ENCODE measurements at regions not wholly inside any gene's neighbourhood (a gene's known extent, or its start where the extent isn't known, plus 50 kb on each side); places are given as distances from the start of the nearest gene placed in this dataset.

GRCh38 chr13:107242138-107242537 is 674.2 kb upstream of the ARGLU1 start:
- ATAC-seq (ENCODE audit: poor library complexity) (no peak), DNase-seq (no peak)
- H3K9me3 ChIP-seq (ENCODE audit: control insufficient read depth in 1 of 2, insufficient read depth in 1 of 2, low read length in 2 of 2), result peaks cover 0 to 8% of the 10 kb centered on the region in 2 experiments
- H3K27me3 Mint-ChIP-seq, result no peaks in the 10 kb centered on the region
- H3K4me1 Mint-ChIP-seq (ENCODE audit: low read depth), result no peaks in the 10 kb centered on the region
- no peaks in the 10 kb centered on the region for H3K4me1 ChIP-seq (ENCODE audit: insufficient read depth, low read length)
- POLR2A ChIA-PET, result no interaction called here
- H3K9me3 Mint-ChIP-seq, result no peaks in the 10 kb centered on the region
- no peak overlapping the region for H3K4me3 ChIP-seq (ENCODE audit: low read length)
- H3K27ac Mint-ChIP-seq, result no peak overlapping the region
- no peaks in the 10 kb centered on the region for H3K36me3 Mint-ChIP-seq (ENCODE audit: low read depth)
- no peak overlapping the region for H3K27ac ChIP-seq (ENCODE audit: low read depth in 1 of 2, low read length in 2 of 2)
- H3K27me3 ChIP-seq (ENCODE audit: control insufficient read depth in 1 of 2, insufficient read depth in 2 of 2, low read length in 2 of 2), result no peaks in the 10 kb centered on the region
- no peak for TF ChIP-seq CTCF (IDR thresholded peaks at IDR 0.05)
- no peaks in the 10 kb centered on the region for H3K36me3 ChIP-seq (ENCODE audit: insufficient read depth, low read length)
- intact Hi-C loops (cut with DNase I, micrococcal nuclease), result no loop called here
- CTCF ChIA-PET, result no interaction called here
- H3K4me3 Mint-ChIP-seq, result no peak overlapping the region

- ATAC-seq (ENCODE audit: poor library complexity) (no peak), DNase-seq (no peak)
- Histone ChIP-seq H3K27ac (ENCODE audit: low read depth in 1 of 2, low read length in 2 of 2) (no peak overlapping the region), H3K9me3 (ENCODE audit: control insufficient read depth in 1 of 2, insufficient read depth in 1 of 2, low read length in 2 of 2) (peaks cover 0 to 8% of the 10 kb centered on the region in 2 experiments), H3K36me3 (ENCODE audit: insufficient read depth, low read length) (no peaks in the 10 kb centered on the region), H3K27me3 (ENCODE audit: control insufficient read depth in 1 of 2, insufficient read depth in 2 of 2, low read length in 2 of 2) (no peaks in the 10 kb centered on the region), H3K4me1 (ENCODE audit: insufficient read depth, low read length) (no peaks in the 10 kb centered on the region), H3K4me3 (ENCODE audit: low read length) (no peak overlapping the region)
- intact Hi-C loops (cut with DNase I, micrococcal nuclease), result no loop called here
- POLR2A ChIA-PET, result no interaction called here
- Mint-ChIP-seq H3K27ac (no peak overlapping the region), H3K4me3 (no peak overlapping the region), H3K4me1 (ENCODE audit: low read depth) (no peaks in the 10 kb centered on the region), H3K36me3 (ENCODE audit: low read depth) (no peaks in the 10 kb centered on the region), H3K27me3 (no peaks in the 10 kb centered on the region), H3K9me3 (no peaks in the 10 kb centered on the region)
- CTCF ChIA-PET, result no interaction called here
- no peak for TF ChIP-seq CTCF (IDR thresholded peaks at IDR 0.05)
Observed at GRCh38 chr13:107241381-107241780, 673.4 kb upstream of the ARGLU1 start.

- H3K27me3 ChIP-seq (ENCODE audit: control insufficient read depth in 1 of 2, insufficient read depth in 2 of 2, low read length in 2 of 2), result no peaks in the 10 kb centered on the region
- CTCF ChIA-PET, result no interaction called here
- H3K4me1 ChIP-seq (ENCODE audit: insufficient read depth, low read length), result no peaks in the 10 kb centered on the region
- TF ChIP-seq CTCF (IDR thresholded peaks at IDR 0.05), result no peak
- H3K27ac Mint-ChIP-seq, result no peak overlapping the region
- DNase-seq, result no peak
- H3K4me3 ChIP-seq (ENCODE audit: low read length), result no peak overlapping the region
- H3K9me3 Mint-ChIP-seq, result no peaks in the 10 kb centered on the region
- no peak overlapping the region for H3K27ac ChIP-seq (ENCODE audit: low read depth in 1 of 2, low read length in 2 of 2)
- intact Hi-C loops (cut with DNase I, micrococcal nuclease), result no loop called here
- H3K36me3 ChIP-seq (ENCODE audit: insufficient read depth, low read length), result no peaks in the 10 kb centered on the region
- POLR2A ChIA-PET, result no interaction called here
- H3K4me3 Mint-ChIP-seq, result no peak overlapping the region
- ATAC-seq (ENCODE audit: poor library complexity), result no peak
- H3K4me1 Mint-ChIP-seq (ENCODE audit: low read depth), result no peaks in the 10 kb centered on the region
- H3K9me3 ChIP-seq (ENCODE audit: control insufficient read depth in 1 of 2, insufficient read depth in 1 of 2, low read length in 2 of 2), result peaks cover 0 to 8% of the 10 kb centered on the region in 2 experiments
- no peaks in the 10 kb centered on the region for H3K27me3 Mint-ChIP-seq
- H3K36me3 Mint-ChIP-seq (ENCODE audit: low read depth), result no peaks in the 10 kb centered on the region
Observed at GRCh38 chr13:107239213-107239612, 671.3 kb upstream of the ARGLU1 start.

Data from CD4-positive, alpha-beta T cell (primary cell).